ENCODE measurements at regions not wholly inside any gene's neighbourhood (a gene's known extent, or its start where the extent isn't known, plus 50 kb on each side); places are given as distances from the start of the nearest gene placed in this dataset.

GRCh38 chr6:19325335-19325789, 511.8 kb upstream of the ID4 start:
- Histone ChIP-seq H3K27ac (no peak overlapping the region), H3K4me3 (no peak overlapping the region), H3K9me3 (ENCODE audit: insufficient read depth, low read depth) (0 out of 2 replicates have a peak, but pooled peaks cover 4% of the 10 kb centered on the region), H3K4me2 (no peak overlapping the region), H4K20me1 (ENCODE audit: insufficient read depth) (no peaks in the 10 kb centered on the region), H3K4me1 (replicated peaks; ENCODE audit: insufficient read depth) (peaks cover 7% of the 10 kb centered on the region; the same call in 1 of the 2 replicates), H3K36me3 (ENCODE audit: low read depth) (no peaks in the 10 kb centered on the region), H3K27me3 (ENCODE audit: insufficient read depth, low read depth) (no peaks in the 10 kb centered on the region), H2AFZ (no peak overlapping the region), H3K9me2 (ENCODE audit: insufficient read depth) (no peaks in the 10 kb centered on the region), H3F3A (ENCODE audit: insufficient read depth, low read depth) (no peaks in the 10 kb centered on the region), H3K79me2 (ENCODE audit: low read depth) (no peaks in the 10 kb centered on the region)
- intact Hi-C loops (cut with micrococcal nuclease; ENCODE audit: unreplicated experiment), result loop anchor here (10.0 kb wide), 1 partner anchor 121 kb away; no protein-coding TSS in a partner anchor
- CTCF ChIA-PET, result no interaction called here
- TF ChIP-seq CTCF (conservative IDR thresholded peaks at IDR 0.05) (no peak), EZH2 (IDR thresholded peaks at IDR 0.05; ENCODE audit: low read depth) (no peak)
- POLR2A ChIA-PET (ENCODE audit: unreplicated experiment), result no interaction called here
- no peak for DNase-seq
- no TSS peak for BruUV-seq (replicated peaks)

- H4K20me1 ChIP-seq (ENCODE audit: insufficient read depth), result no peaks in the 10 kb centered on the region
- no peaks in the 10 kb centered on the region for H3K36me3 ChIP-seq (ENCODE audit: low read depth)
- H3K9me3 ChIP-seq (ENCODE audit: insufficient read depth, low read depth), result 0 out of 2 replicates have a peak, but pooled peaks cover 4% of the 10 kb centered on the region
- H3K27me3 ChIP-seq (ENCODE audit: insufficient read depth, low read depth), result no peaks in the 10 kb centered on the region
- intact Hi-C loops (cut with micrococcal nuclease; ENCODE audit: unreplicated experiment), result loop anchor here (10.0 kb wide), 1 partner anchor 122 kb away; no protein-coding TSS in a partner anchor
- DNase-seq, result no peak
- H3K4me2 ChIP-seq, result no peak overlapping the region
- H3K79me2 ChIP-seq (ENCODE audit: low read depth), result no peaks in the 10 kb centered on the region
- no peak overlapping the region for H2AFZ ChIP-seq
- H3K9me2 ChIP-seq (ENCODE audit: insufficient read depth), result no peaks in the 10 kb centered on the region
- no TSS peak for BruUV-seq (replicated peaks)
- no peak overlapping the region for H3K27ac ChIP-seq
- CTCF ChIA-PET, result interaction anchor here (0.5 kb wide), 1 partner anchor 939 kb away, joined by 4 read pairs; no protein-coding TSS in a partner anchor
- no peak for TF ChIP-seq EZH2 (IDR thresholded peaks at IDR 0.05; ENCODE audit: low read depth)
- TF ChIP-seq CTCF (conservative IDR thresholded peaks at IDR 0.05), result no peak
- POLR2A ChIA-PET (ENCODE audit: unreplicated experiment), result no interaction called here
- H3F3A ChIP-seq (ENCODE audit: insufficient read depth, low read depth), result no peaks in the 10 kb centered on the region
- no peak overlapping the region for H3K4me3 ChIP-seq
- H3K4me1 ChIP-seq (replicated peaks; ENCODE audit: insufficient read depth), result peaks cover 11% of the 10 kb centered on the region
Measured at GRCh38 chr6:19327241-19327640, 509.9 kb upstream of the ID4 start.

- Histone ChIP-seq H3K4me2 (no peak overlapping the region), H3K9me3 (ENCODE audit: insufficient read depth, low read depth) (0 out of 2 replicates have a peak, but pooled peaks cover 4% of the 10 kb centered on the region), H4K20me1 (ENCODE audit: insufficient read depth) (no peaks in the 10 kb centered on the region), H3F3A (ENCODE audit: insufficient read depth, low read depth) (no peaks in the 10 kb centered on the region), H3K79me2 (ENCODE audit: low read depth) (no peaks in the 10 kb centered on the region), H3K4me1 (replicated peaks; ENCODE audit: insufficient read depth) (peaks cover 11% of the 10 kb centered on the region), H3K27me3 (ENCODE audit: insufficient read depth, low read depth) (no peaks in the 10 kb centered on the region), H3K27ac (no peak overlapping the region), H2AFZ (no peak overlapping the region), H3K9me2 (ENCODE audit: insufficient read depth) (no peaks in the 10 kb centered on the region), H3K36me3 (ENCODE audit: low read depth) (no peaks in the 10 kb centered on the region), H3K4me3 (no peak overlapping the region)
- intact Hi-C loops (cut with micrococcal nuclease; ENCODE audit: unreplicated experiment), result loop anchor here (10.0 kb wide), 1 partner anchor 123 kb away; no protein-coding TSS in a partner anchor
- CTCF ChIA-PET, result interaction anchor here (0.5 kb wide), 1 partner anchor 938 kb away, joined by 4 read pairs; no protein-coding TSS in a partner anchor
- POLR2A ChIA-PET (ENCODE audit: unreplicated experiment), result no interaction called here
- BruUV-seq (replicated peaks), result no TSS peak
- TF ChIP-seq EZH2 (IDR thresholded peaks at IDR 0.05; ENCODE audit: low read depth) (no peak), CTCF (conservative IDR thresholded peaks at IDR 0.05) (no peak)
- no peak for DNase-seq
Measured at GRCh38 chr6:19327661-19328060, 509.5 kb upstream of the ID4 start.

Measured in PC-9 (cell line).